ENCODE measurements at regions not wholly inside any gene's neighbourhood (a gene's known extent, or its start where the extent isn't known, plus 50 kb on each side); places are given as distances from the start of the nearest gene placed in this dataset.

DNA sequence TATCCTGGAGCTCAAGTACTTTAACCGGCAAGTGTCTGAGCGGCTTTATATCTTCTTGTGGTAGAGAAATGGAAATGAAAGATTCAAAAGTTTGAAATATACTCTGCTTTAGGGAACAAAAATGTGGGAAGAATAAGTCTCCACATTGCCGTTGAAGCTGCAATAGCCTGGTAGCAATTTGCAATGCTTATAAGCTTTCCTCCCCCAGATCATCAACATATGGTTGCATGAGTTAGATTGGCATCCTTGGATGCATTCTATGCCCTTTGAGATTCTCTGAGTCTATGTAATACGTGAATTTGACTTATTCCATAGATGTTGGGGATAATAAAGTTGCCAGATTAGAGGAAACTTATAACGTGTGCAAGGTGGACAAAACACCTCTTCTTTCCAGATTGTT, 86.1 kb upstream of the KCNK1 start:
- no peaks in the 10 kb centered on the region for H3K27me3 ChIP-seq (ENCODE audit: control insufficient read depth in 3 of 3, insufficient read depth in 3 of 3, low read length in 2 of 3)
- no peak for ATAC-seq (ENCODE audit: insufficient read depth, low FRiP score)
- no peak overlapping the region for H3K4me3 ChIP-seq
- no peaks in the 10 kb centered on the region for H3K36me3 ChIP-seq (ENCODE audit: control insufficient read depth in 4 of 4, insufficient read depth in 4 of 4, low read length in 4 of 4)
- no peaks in the 10 kb centered on the region for H3K4me1 ChIP-seq (ENCODE audit: control insufficient read depth in 5 of 5, insufficient read depth in 5 of 5, low read length in 5 of 5)
- H3K9me3 ChIP-seq (ENCODE audit: control insufficient read depth in 4 of 4, insufficient read depth in 3 of 4, low read length in 3 of 4): peaks cover 0 to 9% (median 0%) of the 10 kb centered on the region in 4 donors
- no peak for DNase-seq
- H3K9ac ChIP-seq (ENCODE audit: insufficient read depth in 1 of 2, low read length in 2 of 2): no peak overlapping the region
- H3K27ac ChIP-seq (ENCODE audit: low read depth in 1 of 2, low read length in 1 of 2): no peak overlapping the region
- WGBS, 2 donors: 71 to 84% methylated on average over 5 of the region's 5 CpGs
- TF ChIP-seq, protein P1, sequence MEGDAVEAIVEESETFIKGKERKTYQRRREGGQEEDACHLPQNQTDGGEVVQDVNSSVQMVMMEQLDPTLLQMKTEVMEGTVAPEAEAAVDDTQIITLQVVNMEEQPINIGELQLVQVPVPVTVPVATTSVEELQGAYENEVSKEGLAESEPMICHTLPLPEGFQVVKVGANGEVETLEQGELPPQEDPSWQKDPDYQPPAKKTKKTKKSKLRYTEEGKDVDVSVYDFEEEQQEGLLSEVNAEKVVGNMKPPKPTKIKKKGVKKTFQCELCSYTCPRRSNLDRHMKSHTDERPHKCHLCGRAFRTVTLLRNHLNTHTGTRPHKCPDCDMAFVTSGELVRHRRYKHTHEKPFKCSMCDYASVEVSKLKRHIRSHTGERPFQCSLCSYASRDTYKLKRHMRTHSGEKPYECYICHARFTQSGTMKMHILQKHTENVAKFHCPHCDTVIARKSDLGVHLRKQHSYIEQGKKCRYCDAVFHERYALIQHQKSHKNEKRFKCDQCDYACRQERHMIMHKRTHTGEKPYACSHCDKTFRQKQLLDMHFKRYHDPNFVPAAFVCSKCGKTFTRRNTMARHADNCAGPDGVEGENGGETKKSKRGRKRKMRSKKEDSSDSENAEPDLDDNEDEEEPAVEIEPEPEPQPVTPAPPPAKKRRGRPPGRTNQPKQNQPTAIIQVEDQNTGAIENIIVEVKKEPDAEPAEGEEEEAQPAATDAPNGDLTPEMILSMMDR (IDR thresholded peaks at IDR 0.05; ENCODE audit: control extremely low read depth, extremely low read depth): no peak

DNA sequence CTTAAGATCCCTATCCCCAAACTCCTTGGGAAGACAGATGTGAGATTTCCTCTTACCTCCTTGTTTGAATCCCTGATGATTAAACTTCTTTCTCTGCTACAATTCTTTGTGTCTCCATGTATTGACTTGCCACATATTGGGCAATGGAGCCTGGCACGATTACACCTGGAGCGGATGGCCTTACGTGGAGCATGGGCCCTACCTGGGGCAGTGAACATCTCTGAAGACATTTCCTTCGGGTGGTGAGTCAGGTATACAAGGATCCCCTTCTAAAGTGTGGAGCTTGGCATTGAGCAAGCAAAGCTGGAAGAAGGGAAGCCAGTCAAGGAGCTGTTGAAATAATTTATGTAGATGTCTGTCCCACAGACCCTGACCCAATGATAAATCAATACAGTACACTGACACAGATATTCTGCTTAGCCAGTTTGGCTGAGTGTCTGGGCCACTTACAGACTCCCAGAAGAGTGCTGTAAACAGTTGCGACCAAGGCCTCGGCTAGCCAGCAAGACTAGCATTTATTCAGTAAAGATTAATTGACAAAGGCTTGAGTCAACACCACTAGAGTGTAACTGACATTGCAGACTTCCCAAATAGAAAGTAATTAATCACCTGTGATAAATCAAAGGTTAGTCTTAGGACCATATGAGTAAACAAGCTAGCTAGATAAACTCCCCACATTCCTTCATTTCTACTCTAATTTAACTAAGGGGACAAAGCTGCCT, 83.1 kb upstream of the KCNK1 start:
- H3K27ac ChIP-seq (ENCODE audit: low read depth in 1 of 2, low read length in 1 of 2): no peak overlapping the region
- no peaks in the 10 kb centered on the region for H3K4me1 ChIP-seq (ENCODE audit: control insufficient read depth in 5 of 5, insufficient read depth in 5 of 5, low read length in 5 of 5)
- H3K27me3 ChIP-seq (ENCODE audit: control insufficient read depth in 3 of 3, insufficient read depth in 3 of 3, low read length in 2 of 3): no peaks in the 10 kb centered on the region
- WGBS, 2 donors: 92 to 94% methylated on average over 6 of the region's 6 CpGs
- no peak for DNase-seq
- no peak for ATAC-seq (ENCODE audit: insufficient read depth, low FRiP score)
- peaks cover 0 to 13% (median 0%) of the 10 kb centered on the region in 4 donors for H3K9me3 ChIP-seq (ENCODE audit: control insufficient read depth in 4 of 4, insufficient read depth in 3 of 4, low read length in 3 of 4)
- H3K4me3 ChIP-seq: no peak overlapping the region
- TF ChIP-seq, protein P1 (IDR thresholded peaks at IDR 0.05; ENCODE audit: control extremely low read depth, extremely low read depth): no peak
- H3K9ac ChIP-seq (ENCODE audit: insufficient read depth in 1 of 2, low read length in 2 of 2): no peak overlapping the region
- H3K36me3 ChIP-seq (ENCODE audit: control insufficient read depth in 4 of 4, insufficient read depth in 4 of 4, low read length in 4 of 4): no peaks in the 10 kb centered on the region

DNA sequence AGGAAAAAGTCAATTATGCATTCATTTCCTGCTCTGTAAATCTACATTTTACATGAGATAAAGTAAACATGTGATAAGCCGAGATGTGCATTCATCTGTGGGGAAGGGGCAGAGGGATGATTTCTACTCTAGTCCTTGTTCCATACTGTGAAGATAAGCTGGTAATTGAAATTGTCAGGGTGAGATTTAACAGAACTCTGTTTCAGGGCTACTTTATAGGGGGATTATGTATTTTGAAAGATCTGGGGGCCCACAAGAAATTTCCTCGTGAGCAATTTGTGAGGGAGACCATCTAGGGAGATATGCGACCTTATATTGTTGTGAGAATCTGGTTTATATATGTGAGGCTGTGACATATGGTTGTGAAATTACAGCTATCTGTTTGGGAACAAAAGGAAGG, 73.1 kb upstream of the KCNK1 start:
- Histone ChIP-seq H3K27me3 (ENCODE audit: control insufficient read depth in 3 of 3, insufficient read depth in 3 of 3, low read length in 2 of 3) (no peaks in the 10 kb centered on the region), H3K27ac (ENCODE audit: low read depth in 1 of 2, low read length in 1 of 2) (no peak overlapping the region), H3K4me3 (no peak overlapping the region), H3K36me3 (ENCODE audit: control insufficient read depth in 4 of 4, insufficient read depth in 4 of 4, low read length in 4 of 4) (no peaks in the 10 kb centered on the region), H3K9ac (ENCODE audit: insufficient read depth in 1 of 2, low read length in 2 of 2) (no peak overlapping the region), H3K4me1 (ENCODE audit: control insufficient read depth in 5 of 5, insufficient read depth in 5 of 5, low read length in 5 of 5) (no peaks in the 10 kb centered on the region), H3K9me3 (ENCODE audit: control insufficient read depth in 4 of 4, insufficient read depth in 3 of 4, low read length in 3 of 4) (no peaks in the 10 kb centered on the region)
- no peak for DNase-seq
- ATAC-seq (ENCODE audit: insufficient read depth, low FRiP score): no peak
- 65 to 69% methylated on average over 3 of the region's 3 CpGs for WGBS, 2 donors
- TF ChIP-seq, protein P1 (IDR thresholded peaks at IDR 0.05; ENCODE audit: control extremely low read depth, extremely low read depth): no peak

All from lung (tissue), 11 donors.